NCI-H526 treated with DMSO at 0.1 percent for 48 hours (cell line): ENCODE measurements at regions not wholly inside any gene's neighbourhood (a gene's known extent, or its start where the extent isn't known, plus 50 kb on each side); places are given as distances from the start of the nearest gene placed in this dataset.

ENCODE experiments used
- DNase-seq: peaks from one replicate; lab custom pipeline; 2025; lab: John Stamatoyannopoulos, UW

- no peak for DNase-seq
Measured at GRCh38 chr5:171509467-171509866, 90.0 kb downstream of the FGF18 start.

- no peak for DNase-seq
Measured at GRCh38 chr5:171512397-171512796, 93.0 kb downstream of the FGF18 start.

GRCh38 chr5:171513591-171513990 is 94.1 kb downstream of the FGF18 start:
- no peak for DNase-seq

- DNase-seq = no peak
Measured at GRCh38 chr5:171518916-171519315, 99.5 kb downstream of the FGF18 start.

- no peak for DNase-seq
Measured at GRCh38 chr5:171520300-171521174, 101.1 kb downstream of the FGF18 start.

- DNase-seq = no peak
Measured at GRCh38 chr5:171521219-171521633, 101.8 kb downstream of the FGF18 start.

GRCh38 chr5:171521679-171522078 is 102.2 kb downstream of the FGF18 start:
- DNase-seq = no peak

GRCh38 chr5:171523781-171524180 is 104.3 kb downstream of the FGF18 start:
- no peak for DNase-seq

GRCh38 chr5:171524466-171524865 is 105.0 kb downstream of the FGF18 start:
- no peak for DNase-seq

- no peak for DNase-seq
Measured at GRCh38 chr5:171525085-171525484, 105.6 kb downstream of the FGF18 start.

- no peak for DNase-seq
Measured at GRCh38 chr5:171528036-171528435, 108.6 kb downstream of the FGF18 start.

- DNase-seq = no peak
Measured at GRCh38 chr5:171528865-171529614, 109.6 kb downstream of the FGF18 start.

GRCh38 chr5:171531638-171532037 is 112.2 kb downstream of the FGF18 start:
- no peak for DNase-seq

- DNase-seq = no peak
Measured at GRCh38 chr5:171533153-171533552, 113.7 kb downstream of the FGF18 start.

GRCh38 chr5:171534043-171534895 is 114.8 kb downstream of the FGF18 start:
- no peak for DNase-seq

GRCh38 chr5:171535162-171535561 is 115.7 kb downstream of the FGF18 start:
- no peak for DNase-seq

GRCh38 chr5:171537070-171537849 is 117.8 kb downstream of the FGF18 start:
- no peak for DNase-seq

GRCh38 chr5:171537923-171538537 is 118.6 kb downstream of the FGF18 start:
- no peak for DNase-seq

- DNase-seq = no peak
Measured at GRCh38 chr5:171538681-171539080, 119.2 kb downstream of the FGF18 start.

GRCh38 chr5:171540865-171541264 is 121.4 kb downstream of the FGF18 start:
- no peak for DNase-seq

- no peak for DNase-seq
Measured at GRCh38 chr5:171541341-171541776, 121.9 kb downstream of the FGF18 start.
